ENCODE measurements at regions not wholly inside any gene's neighbourhood (a gene's known extent, or its start where the extent isn't known, plus 50 kb on each side); places are given as distances from the start of the nearest gene placed in this dataset.

DNA sequence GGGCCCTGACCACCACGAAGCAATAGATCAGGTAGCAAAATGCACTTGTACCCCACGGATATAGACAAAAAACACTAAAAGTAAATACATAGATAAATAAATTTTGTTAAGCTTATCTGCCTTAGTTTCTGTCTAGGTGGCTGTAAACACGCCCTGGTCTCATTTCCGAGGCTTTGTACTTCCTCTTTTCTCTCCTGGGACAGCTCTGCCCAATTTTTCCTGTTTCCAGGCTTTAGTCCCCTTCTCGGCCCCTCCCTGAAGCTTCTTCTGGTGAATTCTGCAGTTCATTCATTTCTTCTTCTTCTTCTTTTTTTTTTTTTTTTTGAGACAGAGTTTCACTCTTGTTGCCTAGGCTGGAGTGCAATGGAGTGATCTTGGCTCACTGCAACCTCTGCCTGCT, 73.4 kb upstream of the STOX2 start:
- no peaks in the 10 kb centered on the region for H3K27me3 ChIP-seq (ENCODE audit: control insufficient read depth, insufficient read depth, low read length)
- no peak overlapping the region for H3K9ac ChIP-seq (ENCODE audit: low read depth, low read length)
- H3K27ac ChIP-seq (ENCODE audit: low read depth, low read length): no peak overlapping the region
- no peaks in the 10 kb centered on the region for H3K4me1 ChIP-seq (ENCODE audit: control insufficient read depth, insufficient read depth, low read length)
- H3K9me3 ChIP-seq (ENCODE audit: control insufficient read depth, insufficient read depth, low read length): no peaks in the 10 kb centered on the region
- H3K4me3 ChIP-seq (ENCODE audit: low read depth, low read length): no peak overlapping the region
- H3K36me3 ChIP-seq (ENCODE audit: control insufficient read depth, insufficient read depth, low read length): no peaks in the 10 kb centered on the region

DNA sequence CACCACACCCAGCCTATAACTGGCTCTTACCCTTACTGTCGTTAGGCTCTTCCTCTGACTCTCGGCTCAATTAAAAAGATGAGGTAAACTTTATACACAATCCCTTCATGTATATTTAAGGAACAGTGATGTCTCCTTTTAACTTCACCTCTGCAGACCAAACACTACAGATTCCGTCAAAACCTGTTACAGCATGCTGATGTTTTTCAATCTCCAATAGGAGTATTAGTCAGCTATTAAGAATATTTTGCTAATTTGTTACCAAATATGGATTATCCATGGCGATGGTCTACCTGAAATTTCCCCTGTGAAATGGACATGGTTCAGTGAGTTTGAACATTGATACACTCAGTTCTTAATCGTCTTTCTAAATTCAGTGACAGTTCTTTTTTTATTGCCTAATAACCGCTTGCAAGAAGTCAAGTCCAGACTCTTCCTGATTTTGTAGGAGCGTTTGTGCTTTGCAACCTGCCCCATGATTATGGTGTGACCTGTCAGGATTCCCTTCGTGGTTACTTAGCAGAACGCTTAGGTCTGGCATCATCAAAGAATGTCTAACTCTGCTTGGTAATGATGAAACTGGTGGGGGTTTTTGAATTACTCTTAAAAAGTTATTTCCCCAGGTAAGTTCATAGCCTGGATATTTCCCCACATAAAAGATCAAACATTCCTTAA, 72.2 kb upstream of the STOX2 start:
- no peaks in the 10 kb centered on the region for H3K27me3 ChIP-seq (ENCODE audit: control insufficient read depth, insufficient read depth, low read length)
- no peaks in the 10 kb centered on the region for H3K36me3 ChIP-seq (ENCODE audit: control insufficient read depth, insufficient read depth, low read length)
- no peaks in the 10 kb centered on the region for H3K9me3 ChIP-seq (ENCODE audit: control insufficient read depth, insufficient read depth, low read length)
- H3K9ac ChIP-seq (ENCODE audit: low read depth, low read length): no peak overlapping the region
- H3K27ac ChIP-seq (ENCODE audit: low read depth, low read length): no peak overlapping the region
- no peak overlapping the region for H3K4me3 ChIP-seq (ENCODE audit: low read depth, low read length)
- H3K4me1 ChIP-seq (ENCODE audit: control insufficient read depth, insufficient read depth, low read length): no peaks in the 10 kb centered on the region

DNA sequence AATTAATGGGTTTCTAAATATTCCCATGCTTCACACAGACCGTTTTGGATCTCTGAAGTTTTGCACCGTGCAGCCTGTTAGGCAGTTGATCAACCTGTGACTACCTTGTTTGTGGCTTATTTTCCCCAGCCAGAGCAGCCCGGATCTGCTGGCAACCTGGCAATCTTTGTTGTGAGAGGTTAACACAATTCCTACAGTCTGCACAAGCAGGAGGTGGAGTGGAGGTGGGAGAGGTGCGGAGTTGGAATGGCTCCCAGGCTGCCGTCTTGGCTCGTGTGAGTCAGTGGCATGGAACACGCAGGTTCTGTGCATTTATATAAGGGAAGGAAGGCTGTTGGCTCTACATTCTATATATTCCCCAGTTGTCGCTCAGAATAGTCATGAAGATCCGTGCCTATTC, 70.9 kb upstream of the STOX2 start:
- no peak overlapping the region for H3K4me3 ChIP-seq (ENCODE audit: low read depth, low read length)
- H3K27ac ChIP-seq (ENCODE audit: low read depth, low read length): no peak overlapping the region
- H3K27me3 ChIP-seq (ENCODE audit: control insufficient read depth, insufficient read depth, low read length): no peaks in the 10 kb centered on the region

DNA sequence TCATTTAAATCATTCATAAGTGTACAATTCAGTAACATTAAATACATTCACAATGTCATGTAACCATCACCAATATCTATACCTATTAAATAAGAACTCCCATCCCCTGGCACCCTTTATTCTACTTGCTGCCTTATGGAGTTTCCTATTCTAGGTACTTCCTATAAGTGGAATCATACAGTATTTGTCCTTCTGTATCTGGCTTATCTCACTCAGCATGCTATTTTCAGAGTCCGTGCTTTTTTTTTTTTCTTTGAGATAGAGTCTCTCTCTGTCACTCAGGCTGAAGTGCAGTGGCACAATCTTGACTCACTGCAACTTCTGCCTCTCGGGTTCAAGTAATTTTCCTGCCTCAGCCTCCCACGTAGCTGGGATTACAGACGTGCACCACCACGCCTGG, 67.9 kb upstream of the STOX2 start:
- no peaks in the 10 kb centered on the region for H3K9me3 ChIP-seq (ENCODE audit: control insufficient read depth, insufficient read depth, low read length)
- no peaks in the 10 kb centered on the region for H3K36me3 ChIP-seq (ENCODE audit: control insufficient read depth, insufficient read depth, low read length)
- H3K27me3 ChIP-seq (ENCODE audit: control insufficient read depth, insufficient read depth, low read length): no peaks in the 10 kb centered on the region
- H3K4me3 ChIP-seq (ENCODE audit: low read depth, low read length): no peak overlapping the region
- H3K27ac ChIP-seq (ENCODE audit: low read depth, low read length): no peak overlapping the region
- peaks cover 4% of the 10 kb centered on the region; the same call in 1 of the 2 replicates for H3K4me1 ChIP-seq (ENCODE audit: control insufficient read depth, insufficient read depth, low read length)
- H3K9ac ChIP-seq (ENCODE audit: low read depth, low read length): no peak overlapping the region

More for the DNA sequence above, 70.9 kb upstream of the STOX2 start:
- no peaks in the 10 kb centered on the region for H3K4me1 ChIP-seq (ENCODE audit: control insufficient read depth, insufficient read depth, low read length)
- H3K36me3 ChIP-seq (ENCODE audit: control insufficient read depth, insufficient read depth, low read length): no peaks in the 10 kb centered on the region
- H3K9ac ChIP-seq (ENCODE audit: low read depth, low read length): no peak overlapping the region
- no peaks in the 10 kb centered on the region for H3K9me3 ChIP-seq (ENCODE audit: control insufficient read depth, insufficient read depth, low read length)

DNA sequence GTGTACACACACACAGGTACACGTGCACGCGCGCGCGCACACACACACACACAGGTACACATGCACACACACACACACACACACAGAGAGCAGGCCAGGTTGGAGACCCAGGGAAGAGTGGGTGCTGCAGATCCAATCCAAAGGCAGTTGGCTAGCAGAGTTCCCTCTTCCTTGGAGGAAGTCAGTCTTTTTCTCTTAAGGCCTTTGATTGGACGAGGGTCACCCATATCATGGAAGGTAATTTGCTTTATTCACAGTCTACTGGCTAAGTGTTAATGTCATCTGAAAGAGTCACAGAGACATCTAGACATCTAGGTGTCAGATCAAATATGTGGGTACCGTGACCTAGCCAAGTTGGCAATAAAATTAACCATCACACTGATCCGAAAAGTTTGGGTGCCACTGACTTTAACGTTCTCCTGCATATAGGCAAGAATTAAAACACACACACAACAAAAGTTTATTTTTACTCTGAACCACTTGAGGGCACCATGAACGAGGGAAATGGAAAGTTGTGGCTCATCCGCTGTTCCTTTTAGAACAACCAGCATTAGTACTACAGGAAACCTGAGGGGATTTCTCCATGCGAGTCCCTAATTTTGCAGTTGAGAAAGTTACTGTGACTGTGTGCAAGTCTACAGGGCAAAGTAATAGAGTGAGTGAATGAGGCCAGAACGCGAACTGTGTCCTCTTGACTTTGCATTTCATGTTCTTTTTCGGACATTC, 66.0 kb upstream of the STOX2 start:
- Histone ChIP-seq H3K4me1 (ENCODE audit: control insufficient read depth, insufficient read depth, low read length) (peaks cover 4% of the 10 kb centered on the region; the same call in 1 of the 2 replicates), H3K9ac (ENCODE audit: low read depth, low read length) (no peak overlapping the region), H3K36me3 (ENCODE audit: control insufficient read depth, insufficient read depth, low read length) (no peaks in the 10 kb centered on the region), H3K9me3 (ENCODE audit: control insufficient read depth, insufficient read depth, low read length) (no peaks in the 10 kb centered on the region), H3K4me3 (ENCODE audit: low read depth, low read length) (no peak overlapping the region), H3K27me3 (ENCODE audit: control insufficient read depth, insufficient read depth, low read length) (no peaks in the 10 kb centered on the region), H3K27ac (ENCODE audit: low read depth, low read length) (no peak overlapping the region)

DNA sequence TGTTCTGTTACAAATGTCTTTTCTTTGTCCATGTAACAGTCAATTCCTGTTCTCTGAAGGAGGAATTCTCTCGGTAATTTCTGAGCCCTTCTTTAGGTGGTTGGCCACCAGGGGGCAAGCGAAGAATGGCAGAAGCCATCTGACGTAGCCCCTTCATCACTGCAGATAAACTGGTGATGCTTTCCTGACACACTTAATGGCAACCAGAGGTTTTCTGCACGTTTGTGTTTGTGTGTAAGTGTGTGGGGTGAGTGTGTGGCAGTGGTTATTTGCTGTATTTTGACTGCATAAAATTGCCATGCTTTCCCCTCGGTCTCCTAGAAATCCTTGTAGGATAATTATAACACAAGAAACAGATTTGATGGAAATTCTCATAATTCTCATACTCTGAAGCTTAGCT, 64.8 kb upstream of the STOX2 start:
- no peak overlapping the region for H3K27ac ChIP-seq (ENCODE audit: low read depth, low read length)
- no peaks in the 10 kb centered on the region for H3K27me3 ChIP-seq (ENCODE audit: control insufficient read depth, insufficient read depth, low read length)
- no peaks in the 10 kb centered on the region for H3K9me3 ChIP-seq (ENCODE audit: control insufficient read depth, insufficient read depth, low read length)
- no peaks in the 10 kb centered on the region for H3K36me3 ChIP-seq (ENCODE audit: control insufficient read depth, insufficient read depth, low read length)
- no peak overlapping the region for H3K9ac ChIP-seq (ENCODE audit: low read depth, low read length)
- H3K4me3 ChIP-seq (ENCODE audit: low read depth, low read length): no peak overlapping the region
- peaks cover 4% of the 10 kb centered on the region; the same call in 1 of the 2 replicates for H3K4me1 ChIP-seq (ENCODE audit: control insufficient read depth, insufficient read depth, low read length)

DNA sequence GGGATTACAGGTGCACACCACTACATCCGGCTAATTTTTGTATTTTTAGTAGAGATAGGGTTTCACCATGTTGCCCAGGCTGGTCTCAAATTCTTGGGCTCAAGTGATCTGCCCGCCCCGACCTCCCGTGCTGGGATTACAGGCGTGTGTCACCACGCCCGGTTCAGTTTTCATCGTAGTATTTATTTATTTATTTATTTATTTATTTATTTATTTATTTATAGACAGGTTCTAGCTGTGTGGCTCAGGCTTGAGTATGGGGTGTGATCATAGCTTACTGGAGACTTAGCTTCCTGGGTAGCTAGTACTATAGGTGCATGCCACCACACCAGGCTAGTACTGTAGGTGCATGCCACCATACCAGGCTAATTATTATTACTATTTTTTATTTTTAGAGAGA, 64.1 kb upstream of the STOX2 start:
- H3K9ac ChIP-seq (ENCODE audit: low read depth, low read length): no peak overlapping the region

DNA sequence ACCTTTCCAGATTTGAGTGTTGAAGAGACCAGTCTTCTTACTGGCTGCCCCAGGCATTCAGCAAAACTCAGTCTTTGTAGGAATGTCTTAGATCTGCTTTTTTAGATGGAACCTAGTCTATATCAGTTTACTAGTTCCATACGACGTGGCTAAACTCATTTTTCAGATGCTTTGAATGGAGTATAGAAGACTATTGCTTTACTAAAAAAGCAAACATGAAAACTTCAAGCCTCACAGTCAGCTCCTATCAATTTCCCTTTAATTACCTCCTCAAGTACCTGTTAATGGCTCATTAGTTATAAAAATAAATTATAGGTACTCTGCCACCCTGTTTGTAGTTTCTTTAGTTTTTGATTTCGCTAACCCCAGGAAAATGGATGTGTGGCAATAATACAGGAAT, 63.0 kb upstream of the STOX2 start:
- no peaks in the 10 kb centered on the region for H3K9me3 ChIP-seq (ENCODE audit: control insufficient read depth, insufficient read depth, low read length)
- no peaks in the 10 kb centered on the region for H3K36me3 ChIP-seq (ENCODE audit: control insufficient read depth, insufficient read depth, low read length)
- H3K27me3 ChIP-seq (ENCODE audit: control insufficient read depth, insufficient read depth, low read length): no peaks in the 10 kb centered on the region
- H3K27ac ChIP-seq (ENCODE audit: low read depth, low read length): no peak overlapping the region
- no peak overlapping the region for H3K9ac ChIP-seq (ENCODE audit: low read depth, low read length)
- no peak overlapping the region for H3K4me3 ChIP-seq (ENCODE audit: low read depth, low read length)
- H3K4me1 ChIP-seq (ENCODE audit: control insufficient read depth, insufficient read depth, low read length): peaks cover 4% of the 10 kb centered on the region; the same call in 1 of the 2 replicates

More for the DNA sequence above, 64.1 kb upstream of the STOX2 start:
- Histone ChIP-seq H3K4me1 (ENCODE audit: control insufficient read depth, insufficient read depth, low read length) (peaks cover 4% of the 10 kb centered on the region; the same call in 1 of the 2 replicates), H3K27ac (ENCODE audit: low read depth, low read length) (no peak overlapping the region), H3K9me3 (ENCODE audit: control insufficient read depth, insufficient read depth, low read length) (no peaks in the 10 kb centered on the region), H3K36me3 (ENCODE audit: control insufficient read depth, insufficient read depth, low read length) (no peaks in the 10 kb centered on the region), H3K4me3 (ENCODE audit: low read depth, low read length) (no peak overlapping the region), H3K27me3 (ENCODE audit: control insufficient read depth, insufficient read depth, low read length) (no peaks in the 10 kb centered on the region)

DNA sequence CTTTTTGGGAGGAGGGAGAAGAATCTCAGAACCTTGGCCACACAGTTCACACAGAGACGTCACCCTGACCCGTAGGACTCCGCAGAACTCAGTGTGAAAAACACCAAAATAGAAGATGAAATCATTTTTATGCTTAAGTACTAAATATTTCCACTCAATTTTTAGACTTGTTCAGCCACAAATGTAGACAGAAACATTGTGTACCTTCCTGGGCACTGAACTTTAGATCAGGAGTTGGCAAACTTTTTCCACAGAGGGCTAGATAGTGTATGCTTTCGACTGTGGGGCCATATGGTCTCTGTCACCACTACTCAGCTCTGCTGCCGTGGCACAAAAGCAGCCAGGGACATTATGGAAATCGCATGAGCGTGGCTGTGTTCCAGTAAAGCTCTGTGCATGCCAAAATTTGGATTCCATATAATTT, 61.8 kb upstream of the STOX2 start:
- Histone ChIP-seq H3K4me1 (ENCODE audit: control insufficient read depth, insufficient read depth, low read length) (peaks cover 4% of the 10 kb centered on the region; the same call in 1 of the 2 replicates), H3K9me3 (ENCODE audit: control insufficient read depth, insufficient read depth, low read length) (no peaks in the 10 kb centered on the region), H3K27ac (ENCODE audit: low read depth, low read length) (no peak overlapping the region), H3K9ac (ENCODE audit: low read depth, low read length) (no peak overlapping the region), H3K27me3 (ENCODE audit: control insufficient read depth, insufficient read depth, low read length) (no peaks in the 10 kb centered on the region), H3K4me3 (ENCODE audit: low read depth, low read length) (no peak overlapping the region), H3K36me3 (ENCODE audit: control insufficient read depth, insufficient read depth, low read length) (no peaks in the 10 kb centered on the region)

DNA sequence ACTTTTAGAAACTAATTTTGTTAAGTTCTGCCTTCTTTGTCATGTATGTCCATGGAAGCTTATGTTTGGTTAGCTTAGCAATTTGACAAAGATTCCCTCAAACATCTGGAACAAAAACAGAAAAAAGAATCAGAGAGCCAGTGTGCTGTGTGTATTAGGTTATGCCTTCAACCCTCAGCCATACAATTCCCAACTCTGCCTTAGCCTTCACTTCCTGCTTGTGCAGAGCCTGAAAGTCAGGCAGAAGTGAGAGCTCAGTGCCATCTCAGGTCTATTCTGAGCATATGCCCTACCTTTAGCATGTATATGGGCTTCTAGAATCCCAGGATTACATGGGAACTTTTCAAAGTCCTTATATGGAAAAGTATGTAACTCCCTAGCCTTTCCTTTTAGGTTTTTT, 58.2 kb upstream of the STOX2 start:
- no peaks in the 10 kb centered on the region for H3K36me3 ChIP-seq (ENCODE audit: control insufficient read depth, insufficient read depth, low read length)
- H3K9ac ChIP-seq (ENCODE audit: low read depth, low read length): no peak overlapping the region
- H3K4me1 ChIP-seq (ENCODE audit: control insufficient read depth, insufficient read depth, low read length): no peaks in the 10 kb centered on the region
- no peak overlapping the region for H3K27ac ChIP-seq (ENCODE audit: low read depth, low read length)
- no peaks in the 10 kb centered on the region for H3K27me3 ChIP-seq (ENCODE audit: control insufficient read depth, insufficient read depth, low read length)
- no peak overlapping the region for H3K4me3 ChIP-seq (ENCODE audit: low read depth, low read length)
- H3K9me3 ChIP-seq (ENCODE audit: control insufficient read depth, insufficient read depth, low read length): no peaks in the 10 kb centered on the region

DNA sequence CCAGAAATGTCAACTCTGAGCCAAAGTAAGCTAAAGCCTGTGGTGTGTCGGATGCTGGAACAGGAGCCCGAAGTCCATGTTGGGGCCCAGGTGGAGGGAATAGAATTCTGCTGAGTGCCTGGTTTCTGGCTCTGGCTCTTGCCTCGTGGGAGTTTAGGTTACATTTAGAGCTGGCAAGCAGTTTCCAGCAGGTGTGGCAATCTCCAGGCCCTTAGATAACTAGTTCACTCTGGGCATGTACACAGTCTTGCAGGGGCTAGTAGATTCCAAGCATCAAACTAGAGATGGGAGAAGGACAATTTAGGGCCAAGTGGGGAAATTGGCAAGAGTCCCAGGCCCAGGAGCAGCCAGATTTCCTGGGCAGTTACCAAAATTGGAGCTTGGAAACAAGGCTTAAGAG, 56.3 kb upstream of the STOX2 start:
- Histone ChIP-seq H3K36me3 (ENCODE audit: control insufficient read depth, insufficient read depth, low read length) (no peaks in the 10 kb centered on the region), H3K27ac (ENCODE audit: low read depth, low read length) (no peak overlapping the region), H3K4me1 (ENCODE audit: control insufficient read depth, insufficient read depth, low read length) (no peaks in the 10 kb centered on the region), H3K27me3 (ENCODE audit: control insufficient read depth, insufficient read depth, low read length) (no peaks in the 10 kb centered on the region), H3K9me3 (ENCODE audit: control insufficient read depth, insufficient read depth, low read length) (no peaks in the 10 kb centered on the region), H3K4me3 (ENCODE audit: low read depth, low read length) (no peak overlapping the region), H3K9ac (ENCODE audit: low read depth, low read length) (no peak overlapping the region)

Data from HUES48 (cell line).